ENCODE measurements at regions not wholly inside any gene's neighbourhood (a gene's known extent, or its start where the extent isn't known, plus 50 kb on each side); places are given as distances from the start of the nearest gene placed in this dataset.
"Not testable (repeated sequence)": the region's sequence is repeated elsewhere in the genome, so short reads cannot be mapped to it uniquely, and the experiment has no call there.

DNA sequence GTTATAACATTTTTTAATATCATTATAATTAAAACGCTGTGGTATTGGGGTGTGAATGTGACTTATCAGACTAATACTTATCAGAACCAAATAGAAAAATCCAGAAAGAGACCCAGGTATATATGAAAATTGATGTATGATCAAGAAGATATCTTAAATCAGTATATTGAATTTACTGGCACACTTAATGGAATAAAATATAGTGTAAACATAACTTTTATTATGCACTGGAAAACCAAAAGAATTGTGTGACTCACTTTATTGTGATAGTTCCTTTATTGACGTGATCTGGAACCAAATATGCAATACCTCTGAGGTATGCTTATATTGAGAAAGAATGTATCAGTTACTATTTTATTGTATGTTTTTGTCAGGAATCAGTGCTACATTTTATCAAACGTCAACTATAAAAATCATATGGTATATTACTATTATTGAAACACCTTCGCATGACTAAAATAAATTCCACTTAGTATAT is 250.7 kb upstream of the SPOPL start:
- TF ChIP-seq CTCF, POLR2A (IDR thresholded peaks at IDR 0.05): not testable (repeated sequence)

All from uterus (tissue), 2 donors.